ENCODE measurements at regions not wholly inside any gene's neighbourhood (a gene's known extent, or its start where the extent isn't known, plus 50 kb on each side); places are given as distances from the start of the nearest gene placed in this dataset.

GRCh38 chr2:12317814-12318426 is 398.8 kb upstream of the TRIB2 start:
- TF ChIP-seq GATA2 (IDR thresholded peaks at IDR 0.05; ENCODE audit: low read depth, low read length), result no peak
- no peak for TF ChIP-seq GATA3 (IDR thresholded peaks at IDR 0.05; ENCODE audit: low read depth, low read length)

All from SH-SY5Y (cell line).